ENCODE measurements at regions not wholly inside any gene's neighbourhood (a gene's known extent, or its start where the extent isn't known, plus 50 kb on each side); places are given as distances from the start of the nearest gene placed in this dataset.

- Histone ChIP-seq H3K9me3 (replicated peaks; ENCODE audit: control insufficient read depth, insufficient read depth, low read depth, low read length) (no peaks in the 10 kb centered on the region), H3K27me3 (ENCODE audit: control insufficient read depth in 2 of 2, insufficient read depth in 2 of 2, low read length in 2 of 2) (peaks cover 0 to 4% of the 10 kb centered on the region in 2 experiments; a peak in 2 of 5 replicates), H3K4me3 (no peak overlapping the region), H3K9me1 (ENCODE audit: control insufficient read depth, insufficient read depth, low read length) (no peaks in the 10 kb centered on the region), H3K4me1 (replicated peaks in 1 of 2; ENCODE audit: control insufficient read depth in 2 of 2, insufficient read depth in 2 of 2, low read length in 2 of 2) (no peaks in the 10 kb centered on the region), H3K79me2 (ENCODE audit: control insufficient read depth, insufficient read depth, low read length) (no peaks in the 10 kb centered on the region), H3K4me2 (ENCODE audit: insufficient read depth, low read length) (no peak overlapping the region), H3K9ac (ENCODE audit: insufficient read depth in 1 of 2, low read depth in 2 of 2, low read length in 2 of 2) (no peak overlapping the region), H4K20me1 (replicated peaks; ENCODE audit: control insufficient read depth, insufficient read depth, low read length) (no peaks in the 10 kb centered on the region; the same call in 1 of the 2 replicates), H3K36me3 (ENCODE audit: control insufficient read depth, insufficient read depth, low read length) (no peaks in the 10 kb centered on the region), H2AFZ (ENCODE audit: low read depth, low read length) (no peak overlapping the region), H3K27ac (ENCODE audit: extremely low read depth, low read depth, low read length) (no peak overlapping the region)
- WGBS (ENCODE audit: insufficient coverage, low coverage, missing lambda C conversion rate) = 1% methylated on average over 10 of the region's 12 CpGs
- in situ Hi-C loops (cut with MboI) = no loop called here
- BruUV-seq (replicated peaks) = no TSS peak
- FAIRE-seq (no peak), ATAC-seq (no peak), DNase-seq (ENCODE audit: extremely low read depth in 1 of 4, low spot score in 3 of 4) (no peak)
- ChIA-PET CTCF (ENCODE audit: low intra/inter-chr PET ratio) (no interaction called here), POLR2A (no interaction called here)
- intact Hi-C loops (cut with micrococcal nuclease) = no loop called here
- TF ChIP-seq ZNF184 (CRISPR knock-in tag; IDR thresholded peaks at IDR 0.05) = no peak
- TF ChIP-seq CHD7 (IDR thresholded peaks at IDR 0.05; ENCODE audit: low read depth, low read length) = no peak
- TF ChIP-seq ATF1 (CRISPR knock-in tag; IDR thresholded peaks at IDR 0.05) = no peak
- no peak for TF ChIP-seq ATF1 (tag; IDR thresholded peaks at IDR 0.05)
- no peak for TF ChIP-seq CHD4 (IDR thresholded peaks at IDR 0.05; ENCODE audit: insufficient read depth, insufficient replicate concordance, low read depth, low read length, poor library complexity, severe bottlenecking)
- TF ChIP-seq CREB3 (tag; conservative IDR thresholded peaks at IDR 0.05; ENCODE audit: low read depth) = no peak
- TF ChIP-seq BCL6 (CRISPR knock-in tag; IDR thresholded peaks at IDR 0.05) = no peak
- TF ChIP-seq ZFPM2 (CRISPR knock-in tag; IDR thresholded peaks at IDR 0.05) = no peak
- TF ChIP-seq HMG20B (CRISPR knock-in tag; IDR thresholded peaks at IDR 0.05) = no peak
- TF ChIP-seq HNRNPLL (IDR thresholded peaks at IDR 0.05; ENCODE audit: low read depth, low read length, poor library complexity, severe bottlenecking) = no peak
Observed at GRCh38 chr10:129096065-129096984, 370.7 kb upstream of the MGMT start.

All from K562 (cell line).